ENCODE measurements at regions not wholly inside any gene's neighbourhood (a gene's known extent, or its start where the extent isn't known, plus 50 kb on each side); places are given as distances from the start of the nearest gene placed in this dataset.
"Not testable (repeated sequence)": the region's sequence is repeated elsewhere in the genome, so short reads cannot be mapped to it uniquely, and the experiment has no call there.

DNA sequence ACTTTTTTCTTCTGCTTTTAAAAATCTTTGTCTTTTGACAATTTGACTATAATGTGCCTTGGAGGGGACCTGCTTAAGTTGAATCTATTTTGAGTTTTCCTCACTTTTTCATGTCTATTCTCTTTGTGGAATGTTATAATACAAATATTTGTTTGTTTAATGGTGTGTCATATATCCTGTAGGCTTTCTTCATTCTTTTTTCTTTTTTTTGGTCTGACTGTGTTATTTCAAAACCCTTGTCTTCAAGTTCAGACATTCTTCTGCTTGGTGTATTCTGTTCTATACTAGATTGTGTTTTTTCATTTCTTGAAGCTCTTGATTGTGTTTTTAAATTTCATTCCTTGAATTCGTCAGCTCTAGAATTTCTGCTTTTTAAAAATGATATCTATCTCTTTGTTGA, 228.2 kb downstream of the STK31 start:
- peak; percentile 39 for DNase-seq (ENCODE audit: low read depth)

DNA sequence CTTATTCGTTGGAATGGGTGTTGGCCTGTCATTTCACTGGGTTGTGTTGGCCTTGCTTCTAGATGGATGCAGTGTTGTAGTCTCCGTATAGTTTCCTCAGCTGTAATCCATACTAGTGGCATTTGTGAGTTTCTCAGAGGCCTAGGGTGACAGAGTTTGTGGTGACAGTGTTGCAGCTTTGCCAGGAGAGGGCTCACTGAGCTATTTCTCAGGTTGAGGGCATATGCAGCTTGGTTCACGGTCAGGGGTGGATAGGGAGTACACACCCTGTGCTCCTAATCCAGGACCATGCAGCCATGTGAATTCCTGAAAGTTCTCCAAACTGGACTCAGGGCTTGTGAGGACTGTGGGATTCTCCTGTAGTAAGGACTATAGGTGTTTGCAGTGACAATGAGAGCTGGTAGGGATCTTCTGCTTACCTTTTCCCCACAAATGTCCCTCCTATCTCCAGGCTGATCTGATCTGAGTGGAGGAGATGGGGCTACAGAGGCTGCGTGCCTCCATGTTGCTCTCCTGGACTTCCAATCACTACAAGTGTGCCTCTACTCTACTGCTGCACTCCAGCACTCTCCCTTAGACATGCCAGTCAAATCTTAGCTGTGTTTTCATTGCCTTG, 229.0 kb downstream of the STK31 start:
- peak; percentile 71 for DNase-seq (ENCODE audit: low read depth)

DNA sequence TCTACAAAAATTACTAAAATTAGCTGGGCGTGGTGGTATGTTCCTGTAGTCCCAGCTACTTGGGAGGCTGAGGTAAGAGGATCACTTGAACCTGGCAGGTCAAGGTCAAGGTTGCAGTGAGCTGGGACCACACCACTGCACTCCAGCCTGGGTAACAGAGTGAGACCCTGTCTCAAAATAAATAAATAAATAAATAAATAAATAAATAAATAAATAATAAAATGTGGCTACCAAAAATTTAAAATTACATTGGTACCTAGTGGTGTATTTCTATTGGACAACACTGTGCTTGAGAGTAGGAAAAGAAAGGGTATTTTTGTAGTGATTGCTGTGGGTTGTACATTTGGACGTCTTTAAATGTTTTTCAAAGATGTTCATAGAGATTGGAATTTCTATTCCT, 229.7 kb downstream of the STK31 start:
- DNase-seq (ENCODE audit: low read depth) = not testable (repeated sequence)

DNA sequence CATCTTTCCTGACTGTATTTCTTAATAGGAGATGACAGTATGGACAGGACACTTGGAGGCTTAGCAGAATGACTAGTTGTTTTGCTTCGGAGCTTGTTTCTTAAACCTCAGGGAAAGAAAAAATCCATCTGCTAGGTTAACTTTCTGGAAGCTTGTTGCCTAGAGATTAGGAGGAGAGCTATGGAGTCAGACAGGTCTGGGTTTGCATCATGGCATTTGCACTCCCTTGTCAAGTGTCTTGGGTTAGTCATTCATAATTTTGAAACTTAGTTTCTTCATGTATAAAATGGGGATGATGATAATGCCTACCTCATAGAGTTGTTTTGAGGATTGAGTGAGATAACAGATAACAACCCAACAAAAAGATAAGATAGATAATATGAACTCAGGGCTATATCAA, 231.5 kb downstream of the STK31 start:
- DNase-seq (ENCODE audit: low read depth) = no peak

DNA sequence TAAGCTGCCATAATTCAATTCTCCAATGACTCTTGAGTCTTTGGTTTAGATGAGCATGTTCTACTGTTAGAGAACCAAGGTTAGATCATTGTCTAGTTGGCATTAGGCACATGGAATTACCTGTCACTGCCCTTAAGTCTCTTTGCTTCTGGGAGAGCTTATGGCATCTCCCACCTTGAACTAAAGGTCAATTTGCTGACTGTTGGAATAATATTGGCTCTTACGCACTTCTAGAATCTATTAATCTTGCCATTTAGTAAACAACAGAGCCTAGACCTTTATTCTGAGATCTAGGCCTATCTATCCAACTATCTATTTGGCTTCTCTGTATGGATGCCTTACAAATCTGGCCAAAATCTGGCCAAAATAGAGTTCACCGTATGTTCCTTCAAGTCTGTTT, 232.0 kb downstream of the STK31 start:
- no peak for DNase-seq (ENCODE audit: low read depth)

DNA sequence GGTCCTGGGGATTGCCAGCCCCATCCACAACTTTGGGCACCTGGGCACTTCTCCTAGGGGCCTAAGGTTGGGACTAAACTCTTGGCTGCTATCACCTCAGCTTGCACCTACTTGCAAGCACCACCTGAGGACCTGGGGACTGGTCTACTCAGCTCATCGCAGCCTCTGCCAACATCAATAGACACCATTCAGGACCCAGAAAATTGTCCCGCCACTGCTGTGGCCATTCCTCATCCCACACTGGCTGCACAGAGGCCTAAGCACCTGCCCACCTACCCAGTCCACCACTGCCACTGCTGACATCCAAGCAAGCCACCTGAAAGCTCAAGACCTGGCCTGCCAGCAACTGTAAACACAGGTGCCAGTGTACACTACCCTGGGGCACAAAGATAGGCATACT, 234.1 kb downstream of the STK31 start:
- no peak for DNase-seq (ENCODE audit: low read depth)

DNA sequence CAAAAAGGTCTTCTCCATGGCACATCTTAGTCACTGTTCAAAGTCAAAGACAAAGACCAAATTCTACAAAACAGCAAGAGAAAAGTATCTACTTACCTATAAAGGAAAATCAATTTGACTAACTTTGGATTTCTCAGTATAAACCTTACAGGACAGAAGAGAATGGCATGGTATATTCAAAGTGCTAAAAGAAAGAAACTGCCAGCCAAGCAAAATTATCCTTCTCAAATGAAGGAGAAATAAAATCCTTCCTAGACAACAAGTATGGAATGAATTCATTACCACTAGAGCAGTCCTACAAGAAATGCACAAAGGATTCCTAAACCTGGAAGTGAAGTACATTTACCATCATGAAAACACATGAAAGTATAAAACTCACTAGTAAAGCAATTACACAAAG, 235.5 kb downstream of the STK31 start:
- no peak for DNase-seq (ENCODE audit: low read depth)

DNA sequence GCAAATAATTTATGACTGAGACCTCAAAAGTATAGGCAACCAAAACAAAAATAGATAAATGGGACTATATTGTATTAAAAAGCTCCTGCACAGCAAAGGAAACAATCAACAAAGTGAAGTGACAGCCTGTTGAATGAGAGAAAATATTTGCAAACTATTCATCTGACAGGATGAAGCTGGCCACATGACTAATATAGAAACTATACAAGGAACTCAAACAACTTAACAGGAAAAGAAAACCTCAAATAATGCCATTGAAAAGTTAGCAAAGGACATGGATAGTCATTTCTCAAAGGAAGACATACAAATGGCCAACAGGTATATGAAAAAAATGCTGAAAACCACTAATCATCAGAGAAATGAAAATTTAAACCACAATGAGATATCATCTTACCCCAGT, 245.1 kb downstream of the STK31 start:
- peak; percentile 74 for DNase-seq (ENCODE audit: low read depth)

DNA sequence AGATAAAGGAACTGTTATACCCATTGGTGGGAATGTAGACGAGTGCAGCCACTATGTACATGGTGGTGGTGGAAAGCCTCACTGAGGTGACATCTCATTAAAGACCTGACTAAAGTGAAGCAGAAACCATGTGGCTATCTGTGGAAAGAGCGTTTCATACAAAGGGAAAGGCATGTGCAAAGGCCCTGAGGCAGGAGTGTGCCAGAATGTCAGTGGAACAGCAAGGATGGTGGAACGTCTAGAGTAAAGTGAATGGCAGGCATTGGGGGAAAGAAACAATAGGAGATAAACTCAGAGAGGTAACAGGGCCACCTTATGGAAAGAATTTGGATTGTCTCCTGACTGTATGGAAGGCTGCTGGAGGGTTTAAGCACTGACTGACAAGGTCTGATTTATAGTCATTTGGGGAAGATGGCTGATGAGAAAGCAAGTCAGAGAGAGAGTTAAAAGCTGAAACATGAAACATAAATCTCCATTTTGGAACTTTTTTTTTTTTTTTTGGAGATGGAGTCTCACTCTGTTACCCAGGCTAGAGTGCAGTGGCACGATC, 245.7 kb downstream of the STK31 start:
- DNase-seq (ENCODE audit: low read depth) = no peak

DNA sequence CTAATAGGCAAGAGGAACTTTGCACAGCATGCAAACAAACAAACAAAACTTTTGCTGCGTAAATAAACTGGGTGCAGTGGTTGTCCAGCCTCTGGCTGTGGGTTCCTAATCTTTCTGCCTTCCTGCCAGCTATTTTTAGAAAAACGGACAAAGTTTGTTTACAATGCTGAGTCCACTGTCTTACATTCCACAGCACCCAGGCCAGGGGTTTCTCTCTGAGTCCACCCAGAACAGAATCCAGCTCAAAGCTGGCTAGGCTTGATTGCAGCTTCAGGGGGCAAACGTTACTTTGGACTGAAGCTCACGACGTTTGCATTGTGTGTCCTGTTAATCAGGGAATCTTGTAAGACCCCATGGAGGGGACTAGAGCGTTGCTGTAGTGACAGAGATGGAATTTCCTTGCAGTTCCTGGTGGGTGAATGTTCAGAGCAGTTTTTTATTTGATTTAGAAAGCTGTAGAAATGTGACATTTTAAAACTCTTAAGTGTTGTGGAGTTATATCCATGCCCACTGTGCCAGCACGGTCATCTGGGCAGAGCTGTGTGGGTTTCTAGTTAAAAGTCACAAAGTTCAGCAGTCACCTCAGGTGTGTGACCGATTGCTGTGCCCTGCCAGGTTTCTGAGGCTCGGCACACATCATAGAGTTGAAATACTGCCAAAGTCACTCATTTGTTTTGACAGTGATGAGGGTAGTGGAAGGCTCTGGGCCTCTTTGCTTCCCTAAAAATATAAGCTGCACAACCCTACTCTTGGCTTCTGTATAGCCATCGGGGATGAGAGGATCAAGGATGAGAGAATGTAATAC, 247.0 kb downstream of the STK31 start:
- DNase-seq (ENCODE audit: low read depth) = peak; percentile 27

DNA sequence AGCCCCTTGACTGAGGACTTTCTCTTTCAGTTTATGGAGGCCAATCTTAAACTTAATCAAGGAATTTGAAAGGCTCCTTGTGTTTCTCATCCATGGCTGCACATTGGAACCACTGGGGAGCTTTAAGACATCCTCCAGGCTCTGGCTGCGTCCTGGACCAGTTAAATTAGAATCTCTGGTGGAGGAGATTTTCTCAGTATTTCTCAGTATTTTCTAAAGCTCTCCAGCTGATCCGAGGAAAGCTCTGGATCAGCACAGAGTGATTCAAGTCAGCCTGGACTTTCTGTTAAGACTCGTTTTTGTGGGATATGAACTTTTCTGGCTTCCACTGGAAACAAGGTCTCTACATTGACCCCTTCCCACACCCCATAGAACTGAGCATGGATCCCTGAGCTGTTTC, 249.8 kb downstream of the STK31 start:
- no peak for DNase-seq (ENCODE audit: low read depth)

DNA sequence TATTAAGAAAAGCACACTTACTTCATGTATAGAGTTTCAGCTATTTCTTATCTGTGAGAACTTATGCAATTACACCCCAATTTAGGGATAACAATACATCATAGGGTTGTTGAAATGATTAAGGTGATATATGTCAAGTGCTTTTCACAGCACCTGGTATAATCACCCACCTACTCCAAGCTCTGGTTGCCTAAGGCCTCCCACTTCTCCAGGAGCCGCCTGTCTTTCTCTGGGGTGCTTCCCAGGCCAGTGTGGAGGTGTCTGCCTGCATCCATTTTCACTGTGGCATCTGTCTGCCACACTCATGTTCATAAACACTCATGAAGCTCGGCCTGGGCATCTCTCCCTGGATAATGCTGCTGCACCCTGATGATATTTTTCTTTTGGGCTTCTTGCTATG, 250.3 kb downstream of the STK31 start:
- no peak for DNase-seq (ENCODE audit: low read depth)

DNA sequence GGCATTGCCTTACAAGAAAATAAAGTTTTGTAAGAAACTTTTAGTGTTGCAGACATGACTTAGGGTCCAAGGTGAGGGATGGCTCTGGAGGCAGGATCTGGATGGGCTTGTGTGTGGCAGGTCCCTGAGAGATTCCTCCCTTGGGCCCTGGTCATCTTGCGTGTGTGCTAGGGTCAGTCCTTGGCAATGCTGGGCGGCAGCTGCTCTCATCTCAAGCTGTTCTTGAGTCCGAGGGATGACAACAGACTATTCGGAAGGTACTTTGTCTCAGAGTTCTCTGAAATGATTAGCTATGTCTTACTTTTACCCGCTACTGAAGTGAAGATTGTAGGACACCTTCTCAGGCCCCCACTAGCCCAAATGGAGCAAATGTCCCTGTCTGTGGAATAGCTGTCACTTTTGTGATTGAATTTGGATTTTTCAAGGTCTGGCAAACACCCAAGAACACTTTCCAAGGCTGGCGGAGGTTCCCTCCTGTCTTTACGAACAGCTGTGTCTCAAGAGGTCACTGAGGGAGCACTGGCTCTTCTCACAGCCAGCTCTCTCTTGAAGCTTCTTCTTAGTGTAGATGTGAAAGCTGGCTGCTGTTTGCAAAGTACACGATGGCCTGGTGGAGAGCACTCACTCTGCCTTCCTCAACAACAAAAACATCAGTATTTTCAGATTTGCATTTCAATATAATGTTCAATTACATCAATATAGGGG, 253.6 kb downstream of the STK31 start:
- no peak for DNase-seq (ENCODE audit: low read depth)

DNA sequence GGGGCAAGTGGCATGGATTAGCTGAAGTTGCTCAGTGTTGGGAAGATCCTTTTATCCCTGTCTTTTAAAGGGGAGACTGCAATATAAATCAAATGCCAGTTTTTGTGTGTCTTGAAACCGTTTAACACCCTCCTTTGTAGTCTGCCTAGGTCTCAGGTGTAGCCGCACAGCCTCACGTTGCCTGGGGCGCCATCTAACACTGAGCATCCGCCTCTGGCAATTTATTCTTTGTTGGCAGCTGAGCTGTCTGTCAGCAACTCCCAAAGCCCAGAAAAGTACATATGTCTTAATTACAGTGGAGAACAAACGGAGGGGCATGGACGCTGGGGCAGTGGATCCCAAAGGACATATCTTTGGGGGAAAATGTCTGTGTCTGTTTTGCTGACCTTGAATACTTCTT, 254.7 kb downstream of the STK31 start:
- no peak for DNase-seq (ENCODE audit: low read depth)

DNA sequence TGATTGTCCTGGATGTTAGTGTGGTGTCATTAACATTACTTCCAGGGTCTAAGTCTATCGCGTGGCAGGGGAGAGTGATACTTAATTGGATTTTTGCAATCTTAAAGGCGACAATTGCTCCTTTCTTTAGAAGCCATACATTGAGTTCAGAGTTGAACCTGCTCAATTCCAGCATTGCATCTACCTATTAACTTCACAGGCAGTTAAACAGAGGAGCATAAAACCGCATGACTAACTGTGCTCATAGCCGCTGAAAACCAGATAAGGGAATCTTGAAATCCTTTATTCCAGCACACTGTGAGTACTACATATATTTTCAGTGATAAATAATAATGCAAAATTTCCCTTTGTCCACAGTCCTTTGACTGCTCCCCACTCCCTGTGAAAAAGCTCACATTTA, 255.3 kb downstream of the STK31 start:
- DNase-seq (ENCODE audit: low read depth) = no peak

DNA sequence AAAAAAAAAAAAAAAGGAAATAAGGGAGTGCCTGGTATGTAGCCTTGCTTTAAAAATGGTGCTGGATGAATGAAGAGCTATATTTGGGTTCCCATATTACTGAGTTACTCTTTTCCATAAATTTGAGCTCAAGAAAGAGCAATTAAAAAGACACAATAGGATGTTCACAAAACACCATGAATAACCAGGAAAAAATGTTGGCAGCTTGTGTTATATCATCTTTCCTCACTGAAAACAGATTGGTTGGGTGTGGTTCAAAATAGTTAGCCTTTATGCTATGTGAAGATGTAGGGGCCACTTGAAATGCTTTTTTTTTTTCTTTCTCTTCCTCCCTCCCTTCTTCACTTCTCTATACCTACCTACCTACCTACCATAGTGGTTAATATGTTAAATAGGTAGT, 256.9 kb downstream of the STK31 start:
- DNase-seq (ENCODE audit: low read depth) = peak; percentile 48

DNA sequence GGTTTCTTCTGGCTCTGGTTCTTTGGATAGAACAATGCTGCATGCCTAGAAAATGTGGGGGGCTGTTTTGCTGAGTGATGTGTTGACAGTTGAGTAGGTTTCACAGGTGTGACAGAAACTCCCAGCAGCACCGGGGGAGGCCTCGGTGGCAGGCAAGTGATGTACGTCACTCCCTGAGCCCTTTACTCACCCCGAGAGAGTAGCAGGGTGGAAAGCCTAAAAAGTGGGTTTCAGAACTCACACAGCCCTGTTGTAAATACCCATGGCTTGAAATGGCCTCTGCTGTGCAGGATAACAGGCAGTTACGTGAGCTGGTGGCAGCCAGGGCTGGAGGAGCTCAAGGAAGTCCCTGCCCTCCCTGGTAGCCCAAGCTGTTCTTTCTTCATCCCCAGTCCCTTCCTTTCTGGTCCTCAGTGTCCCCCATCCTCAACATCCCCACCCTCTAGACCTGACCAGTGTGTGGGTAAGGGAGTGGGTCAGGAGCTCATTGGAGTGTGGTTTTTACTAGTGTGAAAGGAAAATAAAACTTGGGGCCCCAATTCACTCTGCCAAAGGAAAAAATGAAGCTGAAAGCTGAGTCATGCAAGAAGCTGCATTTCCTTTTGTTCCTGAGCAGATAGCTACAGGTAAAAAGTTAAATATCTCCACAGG, 258.1 kb downstream of the STK31 start:
- no peak for DNase-seq (ENCODE audit: low read depth)

DNA sequence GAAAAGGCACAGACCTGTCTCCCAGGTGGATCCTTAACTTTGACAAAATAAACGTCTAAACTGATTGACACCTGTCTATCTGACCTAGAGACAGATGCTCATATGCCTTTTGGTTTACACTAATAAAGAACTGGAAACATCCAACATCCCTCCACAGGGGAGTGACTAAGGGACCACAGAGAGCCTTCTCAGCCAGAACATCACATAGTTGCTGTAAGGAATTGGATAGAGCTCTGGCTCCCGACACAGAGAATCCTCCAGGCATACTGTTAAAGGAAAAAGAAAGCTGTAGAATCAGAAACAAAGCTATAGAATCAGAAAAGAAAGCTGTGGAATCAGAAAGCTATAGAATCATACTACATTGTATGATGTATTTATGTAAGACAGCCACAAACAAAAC, 258.8 kb downstream of the STK31 start:
- no peak for DNase-seq (ENCODE audit: low read depth)

DNA sequence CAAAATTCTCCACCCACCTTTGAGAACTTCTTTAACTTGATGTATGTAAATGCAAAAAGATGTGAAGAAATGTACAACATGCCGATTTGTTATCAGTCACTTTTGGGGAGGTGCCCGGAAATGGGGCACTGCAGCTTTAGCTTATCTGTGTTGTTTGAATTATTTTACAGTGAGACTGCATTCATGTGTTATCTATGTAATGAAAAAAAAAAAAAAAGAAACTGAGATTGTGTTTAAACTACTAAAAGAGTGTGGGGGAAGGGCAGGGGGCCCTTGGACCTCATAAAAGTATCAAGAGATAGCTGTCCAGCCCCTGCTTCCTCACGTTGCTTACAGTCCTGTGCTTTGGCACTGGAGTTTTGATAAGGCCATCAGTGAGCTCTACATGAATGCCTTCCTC, 259.4 kb downstream of the STK31 start:
- DNase-seq (ENCODE audit: low read depth) = no peak

DNA sequence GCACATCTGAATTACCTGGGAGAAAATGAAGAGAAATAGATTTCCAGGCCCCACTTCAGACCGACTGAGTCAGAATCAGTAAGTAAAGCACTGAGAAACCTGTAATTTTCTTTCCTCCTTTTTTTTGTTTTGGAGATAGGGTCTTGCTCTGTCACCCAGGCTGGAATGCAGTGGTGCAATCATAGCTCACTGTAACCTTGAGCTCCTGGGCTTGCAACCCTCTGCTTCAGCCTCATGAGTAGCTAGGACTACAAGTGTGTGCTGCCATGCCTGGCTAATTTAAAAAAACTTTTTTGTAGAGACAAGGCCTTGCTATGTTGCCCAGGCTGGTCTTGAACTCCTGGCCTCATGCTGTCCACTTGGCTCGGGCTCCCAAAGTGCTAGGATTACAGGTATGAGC, 260.2 kb downstream of the STK31 start:
- no peak for DNase-seq (ENCODE audit: low read depth)

DNA sequence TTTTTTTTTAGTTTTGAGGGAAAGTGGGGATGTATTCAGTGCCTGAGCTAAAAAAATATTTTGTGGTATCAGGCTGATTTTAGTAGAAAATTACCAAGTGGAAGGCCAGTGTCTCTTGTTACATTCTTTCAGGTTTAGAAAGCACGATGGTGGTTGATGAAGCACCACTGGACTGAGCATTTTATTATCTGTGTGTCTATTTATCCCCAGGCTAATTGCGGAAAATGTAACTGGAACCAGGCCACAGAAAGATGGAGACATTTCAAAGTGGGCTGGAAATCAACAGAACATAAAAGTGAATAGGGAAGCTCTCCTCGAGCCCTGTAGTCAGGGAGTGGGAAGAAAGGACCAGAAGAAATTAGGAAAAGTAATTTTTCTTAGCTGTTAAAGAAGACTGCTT, 261.0 kb downstream of the STK31 start:
- DNase-seq (ENCODE audit: low read depth) = peak; percentile 71

DNA sequence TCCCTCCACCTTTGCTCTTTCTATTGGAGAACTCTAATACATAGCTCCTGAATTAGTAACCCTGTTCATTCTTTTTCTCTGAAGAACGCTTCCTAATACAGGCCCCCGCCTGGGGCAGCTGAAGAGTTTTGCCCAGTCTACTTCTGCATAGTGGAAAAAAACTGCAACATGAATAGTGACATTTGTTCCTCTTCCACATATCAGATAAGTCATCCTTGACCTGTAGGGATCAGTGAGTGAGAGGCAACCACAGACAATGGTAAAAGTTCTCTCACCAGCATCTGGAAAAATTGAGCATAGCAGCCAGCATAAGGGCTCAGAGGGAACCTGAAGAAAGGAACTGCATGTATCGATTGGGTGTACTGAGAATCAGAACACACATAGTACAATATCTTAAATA, 262.0 kb downstream of the STK31 start:
- DNase-seq (ENCODE audit: low read depth) = no peak

DNA sequence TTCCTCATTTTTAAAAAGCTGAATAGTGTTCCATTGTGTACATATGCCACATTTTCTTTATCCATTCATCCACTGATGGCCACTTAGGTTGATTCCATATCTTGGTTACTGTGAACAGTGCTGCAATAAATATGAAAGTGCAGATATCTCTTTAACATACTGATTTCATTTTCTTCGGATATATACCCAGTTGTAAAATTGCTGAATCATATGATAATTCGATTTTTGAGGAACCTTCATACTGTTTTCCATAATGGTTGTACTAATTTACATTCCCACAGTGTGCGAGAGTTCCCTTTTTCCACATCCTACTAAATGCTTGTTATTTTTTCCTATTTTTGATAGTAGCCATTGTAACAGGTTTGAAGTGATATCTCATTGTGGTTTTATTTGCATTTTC, 263.2 kb downstream of the STK31 start:
- DNase-seq (ENCODE audit: low read depth) = no peak
